Activated CD4-positive, alpha-beta T cell treated with anti-CD3 and anti-CD28 coated beads, Interleukin-2, amount 10 ng/mL, durations not matched to agents 7 days and 5 days (primary cell): ENCODE measurements at regions not wholly inside any gene's neighbourhood (a gene's known extent, or its start where the extent isn't known, plus 50 kb on each side); places are given as distances from the start of the nearest gene placed in this dataset.
A peak's percentile ranks its signal among the peaks of the same experiment; 100 is the strongest.
"Not testable (repeated sequence)": the region's sequence is repeated elsewhere in the genome, so short reads cannot be mapped to it uniquely, and the experiment has no call there.

Experiments
- CTCF ChIA-PET: fragments of 350-600 bp; sonication (Branson Sonifier 250); formaldehyde crosslinking; loops from one replicate; lab custom pipeline; 2021; ENCODE audit warnings: antibody characterized with exemption; lab: Charles Lee
- POLR2A ChIA-PET: fragments of 350-600 bp; sonication (Branson Sonifier 250); formaldehyde crosslinking; loops from one replicate; lab custom pipeline; 2021; ENCODE audit warnings: antibody characterized with exemption; lab: Charles Lee
- DNase-seq: peaks from one replicate; pipeline ENCODE4 v3.0.0-alpha.2; 2020
- H3K27ac Mint-ChIP-seq: one replicate; pipeline ENCODE4 v1.8.0; 2021; ENCODE audit warnings: mild to moderate bottlenecking, moderate library complexity, mixed read lengths
- H3K27me3 Mint-ChIP-seq: one replicate; pipeline ENCODE4 v1.8.0; 2021; ENCODE audit warnings: mixed read lengths
- H3K36me3 Mint-ChIP-seq: one replicate; pipeline ENCODE4 v1.8.0; 2021; ENCODE audit warnings: low read depth, mixed read lengths
- H3K4me1 Mint-ChIP-seq: one replicate; pipeline ENCODE4 v1.8.0; 2021; ENCODE audit warnings: mixed read lengths
- H3K4me3 Mint-ChIP-seq: one replicate; pipeline ENCODE4 v1.8.0; 2021; ENCODE audit warnings: mild to moderate bottlenecking, moderate library complexity, mixed read lengths
- H3K9me3 Mint-ChIP-seq: one replicate; pipeline ENCODE4 v1.8.0; 2021; ENCODE audit warnings: mixed read lengths

DNA sequence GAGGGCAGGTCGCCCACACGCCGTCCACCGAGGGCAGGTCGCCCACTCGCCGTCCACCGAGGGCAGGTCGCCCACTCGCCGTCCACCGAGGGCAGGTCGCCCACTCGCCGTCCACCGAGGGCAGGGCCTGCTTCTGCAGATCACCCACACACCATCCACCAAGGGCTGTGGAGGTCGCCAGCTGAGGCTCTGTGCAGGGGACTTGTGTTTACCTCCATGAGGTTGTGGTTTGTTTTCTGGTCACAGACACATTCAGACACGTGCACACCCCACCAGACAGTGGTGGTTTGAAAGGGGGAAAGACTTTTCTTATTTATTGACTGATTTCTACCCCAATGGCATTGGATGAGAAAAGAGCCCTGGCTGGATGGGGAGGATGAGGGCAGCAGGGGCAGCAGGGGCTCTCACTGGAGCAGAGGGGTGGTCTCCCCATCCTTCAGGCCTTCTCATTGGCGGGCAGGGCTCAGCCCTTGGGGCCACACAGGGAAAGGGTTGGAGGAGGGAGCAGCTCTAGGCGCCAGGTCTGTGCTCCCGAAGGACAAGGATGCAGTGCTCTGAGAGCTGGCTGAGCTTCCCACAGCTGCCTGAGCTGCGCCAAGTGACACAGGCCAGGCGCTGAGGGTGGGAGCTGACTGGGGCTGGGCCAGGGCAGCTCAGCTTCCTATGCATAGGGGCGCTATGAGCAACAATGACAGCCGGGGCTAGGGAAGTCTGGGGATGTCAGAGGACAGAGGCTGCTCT, 252.6 kb upstream of the B3GAT1 start:
- POLR2A ChIA-PET: no interaction called here
- DNase-seq: no peak
- H3K36me3 Mint-ChIP-seq: no peaks in the 10 kb centered on the region

DNA sequence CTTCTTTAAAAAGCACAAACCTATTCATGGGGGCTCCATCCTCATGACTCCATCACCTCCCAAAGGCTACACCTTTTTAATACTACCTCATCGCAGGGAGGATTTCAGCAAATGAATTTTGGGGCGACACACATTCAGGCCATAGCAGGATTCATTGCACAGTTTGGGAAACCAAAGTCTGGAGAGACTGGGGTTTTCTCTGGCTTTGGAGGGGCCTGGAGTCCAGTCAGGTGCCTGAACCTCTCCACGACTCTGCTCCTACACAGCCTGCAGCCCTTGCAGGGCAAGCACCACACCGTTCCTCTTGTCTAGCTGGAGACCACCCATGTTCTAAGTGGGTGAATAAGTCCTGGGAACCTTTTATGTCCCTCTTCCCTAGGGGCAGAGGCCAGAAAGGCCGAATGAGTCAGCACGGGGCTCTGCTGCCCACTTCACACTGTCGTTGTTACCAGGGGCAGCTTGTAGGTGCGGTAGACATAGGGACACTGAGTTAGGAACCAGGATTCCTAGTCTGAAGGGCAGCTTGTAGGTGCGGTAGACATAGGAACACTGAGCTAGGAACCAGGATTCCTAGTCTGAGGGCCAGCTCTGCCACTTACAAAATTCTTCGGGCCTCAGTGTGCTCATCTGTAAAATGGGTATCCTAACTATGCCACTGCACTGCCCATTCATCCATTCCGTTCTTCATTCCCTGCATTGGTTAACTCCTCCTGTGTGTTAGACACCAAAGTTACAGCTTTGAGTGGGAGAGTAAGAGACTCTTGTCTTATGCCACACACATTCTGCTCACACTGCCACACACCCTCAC, 251.7 kb upstream of the B3GAT1 start:
- no peaks in the 10 kb centered on the region for H3K27me3 Mint-ChIP-seq
- H3K36me3 Mint-ChIP-seq: no peaks in the 10 kb centered on the region
- ChIA-PET POLR2A (no interaction called here), CTCF (no interaction called here)
- H3K4me3 Mint-ChIP-seq: no peak overlapping the region
- no peak for DNase-seq
- H3K27ac Mint-ChIP-seq: no peak overlapping the region
- H3K9me3 Mint-ChIP-seq: peaks cover 7% of the 10 kb centered on the region
- no peaks in the 10 kb centered on the region for H3K4me1 Mint-ChIP-seq

More for the DNA sequence above, 252.6 kb upstream of the B3GAT1 start:
- no peaks in the 10 kb centered on the region for H3K4me1 Mint-ChIP-seq
- H3K4me3 Mint-ChIP-seq: no peak overlapping the region
- CTCF ChIA-PET: no interaction called here
- peaks cover 7% of the 10 kb centered on the region for H3K9me3 Mint-ChIP-seq
- no peak overlapping the region for H3K27ac Mint-ChIP-seq
- no peaks in the 10 kb centered on the region for H3K27me3 Mint-ChIP-seq

DNA sequence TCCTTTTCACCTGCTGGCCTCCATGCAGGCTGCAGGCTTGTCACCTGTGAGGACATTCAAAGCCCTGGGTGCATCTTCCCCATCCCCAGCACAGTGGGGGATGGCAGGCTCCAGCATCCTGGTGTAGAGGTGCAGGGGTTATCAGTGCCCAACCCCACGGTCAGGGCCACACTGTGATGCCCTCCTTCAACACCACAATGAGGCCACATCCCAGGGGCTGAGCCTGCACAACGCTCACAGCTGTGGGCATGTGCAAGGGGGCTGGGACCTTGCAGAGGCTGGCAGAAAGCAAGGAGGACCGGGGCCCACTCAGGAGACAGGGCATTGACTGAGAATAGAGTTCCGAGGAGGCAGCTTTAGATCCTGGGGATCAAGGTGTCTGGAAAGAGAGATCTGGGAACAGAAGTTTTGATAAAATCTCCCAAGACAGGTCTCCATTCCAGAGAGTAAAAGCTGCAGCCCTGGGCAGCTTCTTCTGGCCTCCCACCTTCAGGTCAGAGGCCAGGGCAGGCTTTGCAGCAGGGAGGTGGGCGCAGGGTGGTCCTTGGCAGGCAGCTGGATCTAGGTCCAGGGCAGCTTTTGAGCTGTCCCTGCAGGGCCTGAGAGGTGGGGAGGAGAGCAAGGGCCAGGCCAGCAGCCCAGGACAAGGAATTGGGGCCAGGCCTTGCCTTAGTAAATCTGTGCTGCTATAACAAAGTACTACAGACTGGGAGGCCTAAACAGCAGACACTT, 250.8 kb upstream of the B3GAT1 start:
- ChIA-PET CTCF (no interaction called here), POLR2A (no interaction called here)
- Mint-ChIP-seq H3K9me3 (peaks cover 7% of the 10 kb centered on the region), H3K4me3 (no peak overlapping the region), H3K27me3 (no peaks in the 10 kb centered on the region), H3K36me3 (no peaks in the 10 kb centered on the region), H3K4me1 (no peaks in the 10 kb centered on the region), H3K27ac (no peak overlapping the region)
- no peak for DNase-seq

DNA sequence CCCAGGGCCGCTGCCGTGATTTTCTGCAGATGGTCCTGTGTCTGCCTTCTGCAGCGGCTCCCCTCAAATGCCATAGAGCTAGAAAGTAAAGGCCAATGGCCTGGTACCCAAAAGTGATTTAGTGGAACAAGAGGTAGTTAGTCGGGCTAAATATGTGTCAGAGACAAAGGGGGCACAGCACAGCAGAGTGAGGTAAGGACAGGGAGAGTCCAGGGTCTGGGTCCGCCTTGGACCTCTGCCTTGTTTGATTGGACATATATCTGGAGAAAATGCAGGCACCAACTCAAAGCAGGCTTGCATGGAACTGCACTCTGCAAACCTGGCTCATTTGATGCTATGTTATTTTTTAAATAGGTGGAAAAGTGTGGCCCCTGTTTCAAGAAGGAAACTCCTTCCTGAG, 249.6 kb upstream of the B3GAT1 start:
- ChIA-PET CTCF (no interaction called here), POLR2A (no interaction called here)
- DNase-seq: peak; percentile 3
- no peaks in the 10 kb centered on the region for H3K36me3 Mint-ChIP-seq
- H3K27ac Mint-ChIP-seq: no peak overlapping the region
- H3K9me3 Mint-ChIP-seq: peaks cover 9% of the 10 kb centered on the region
- H3K4me3 Mint-ChIP-seq: no peak overlapping the region
- no peaks in the 10 kb centered on the region for H3K4me1 Mint-ChIP-seq
- H3K27me3 Mint-ChIP-seq: no peaks in the 10 kb centered on the region

DNA sequence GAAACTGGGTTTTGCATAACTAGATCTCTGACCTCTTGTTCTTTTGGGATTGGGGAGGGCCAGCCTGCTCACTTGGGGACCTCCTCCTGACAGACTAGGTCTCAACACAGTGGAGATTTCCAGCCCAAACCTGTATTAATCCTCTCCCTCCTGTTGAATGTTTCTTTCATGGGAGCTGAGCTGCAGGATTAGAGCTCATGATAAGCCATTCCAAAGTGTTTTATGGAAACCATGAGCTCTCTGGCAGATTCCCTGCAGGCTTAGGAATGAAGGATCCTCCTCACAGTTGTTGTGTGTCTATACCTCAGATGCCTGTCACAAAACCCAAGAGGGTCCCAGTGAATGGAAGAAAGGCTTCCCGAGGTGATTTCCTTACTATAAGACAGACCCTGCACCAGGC, 248.4 kb upstream of the B3GAT1 start:
- POLR2A ChIA-PET: no interaction called here
- CTCF ChIA-PET: interaction anchor here (1.3 kb wide), 1 partner anchor 14 kb away, joined by 4 read pairs; no protein-coding TSS in a partner anchor
- Mint-ChIP-seq H3K27ac (no peak overlapping the region), H3K4me1 (peaks cover 3% of the 10 kb centered on the region), H3K9me3 (peaks cover 14% of the 10 kb centered on the region), H3K4me3 (no peak overlapping the region), H3K36me3 (no peaks in the 10 kb centered on the region), H3K27me3 (no peaks in the 10 kb centered on the region)
- DNase-seq: peak; percentile 3

DNA sequence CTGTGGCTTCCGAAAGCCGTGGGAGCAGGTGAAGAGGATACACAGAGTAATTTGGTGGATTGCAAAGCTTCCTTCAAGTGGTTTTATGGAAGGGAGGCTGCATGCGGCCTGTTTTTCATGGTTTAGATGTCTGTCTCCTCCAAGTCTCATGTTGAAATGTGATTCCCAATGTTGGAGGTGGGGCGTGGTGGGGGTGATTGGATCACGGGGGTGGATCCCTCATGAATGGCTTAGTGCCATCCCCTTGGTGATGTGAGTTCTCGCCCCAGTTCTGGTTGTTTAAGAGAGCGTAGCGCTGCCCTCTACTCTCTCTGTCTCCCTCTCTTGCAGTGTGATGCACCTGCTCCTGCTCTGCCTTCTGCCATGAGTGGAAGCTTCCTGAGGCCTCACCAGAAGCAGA, 247.8 kb upstream of the B3GAT1 start:
- no peak overlapping the region for H3K4me3 Mint-ChIP-seq
- ChIA-PET CTCF (interaction anchor here (1.3 kb wide), 1 partner anchor 14 kb away, joined by 4 read pairs; no protein-coding TSS in a partner anchor), POLR2A (no interaction called here)
- H3K4me1 Mint-ChIP-seq: peaks cover 7% of the 10 kb centered on the region
- H3K9me3 Mint-ChIP-seq: peaks cover 14% of the 10 kb centered on the region
- no peaks in the 10 kb centered on the region for H3K36me3 Mint-ChIP-seq
- peak; percentile 4 for DNase-seq
- no peak overlapping the region for H3K27ac Mint-ChIP-seq
- peaks cover 1% of the 10 kb centered on the region for H3K27me3 Mint-ChIP-seq

DNA sequence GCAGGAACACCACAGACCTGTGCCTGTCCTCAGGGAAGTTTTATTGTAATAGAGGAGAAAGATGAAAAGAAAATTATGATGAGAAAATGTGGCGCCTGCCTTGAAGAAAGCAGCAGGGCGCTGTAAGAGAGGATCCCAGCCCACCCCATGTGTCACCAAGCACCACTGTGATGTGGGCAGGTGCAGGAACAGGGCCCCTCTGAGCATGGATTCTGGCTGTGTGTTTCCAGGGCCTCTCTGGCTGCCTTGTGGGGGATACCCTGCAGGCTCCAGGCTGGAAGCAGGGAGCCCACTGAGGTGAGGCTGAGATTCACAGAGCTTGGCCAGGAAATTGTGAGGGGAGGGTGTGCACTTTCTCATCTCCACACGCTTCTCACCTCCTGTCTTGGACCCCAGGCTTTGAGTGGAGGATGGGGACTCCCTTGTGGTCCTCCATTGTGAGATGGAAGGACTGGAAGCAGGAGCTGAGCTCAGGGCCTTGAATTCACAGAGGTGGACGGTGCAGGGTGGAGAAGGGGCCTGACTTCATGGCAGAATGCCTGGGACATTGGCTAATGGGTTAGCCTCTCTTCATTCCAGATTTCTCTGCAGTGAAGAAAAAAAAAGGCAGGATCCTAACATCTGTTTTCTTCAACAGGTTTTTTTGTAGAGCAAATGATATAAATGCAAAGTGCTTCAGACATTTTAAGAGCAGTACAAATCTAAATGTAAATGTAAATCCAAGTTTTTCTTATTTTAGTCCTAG, 246.6 kb upstream of the B3GAT1 start:
- DNase-seq: no peak
- H3K27me3 Mint-ChIP-seq: peaks cover 8% of the 10 kb centered on the region
- H3K36me3 Mint-ChIP-seq: no peaks in the 10 kb centered on the region
- no peak overlapping the region for H3K27ac Mint-ChIP-seq
- peaks cover 15% of the 10 kb centered on the region for H3K4me1 Mint-ChIP-seq
- ChIA-PET POLR2A (no interaction called here), CTCF (no interaction called here)
- no peak overlapping the region for H3K4me3 Mint-ChIP-seq
- peaks cover 14% of the 10 kb centered on the region for H3K9me3 Mint-ChIP-seq

DNA sequence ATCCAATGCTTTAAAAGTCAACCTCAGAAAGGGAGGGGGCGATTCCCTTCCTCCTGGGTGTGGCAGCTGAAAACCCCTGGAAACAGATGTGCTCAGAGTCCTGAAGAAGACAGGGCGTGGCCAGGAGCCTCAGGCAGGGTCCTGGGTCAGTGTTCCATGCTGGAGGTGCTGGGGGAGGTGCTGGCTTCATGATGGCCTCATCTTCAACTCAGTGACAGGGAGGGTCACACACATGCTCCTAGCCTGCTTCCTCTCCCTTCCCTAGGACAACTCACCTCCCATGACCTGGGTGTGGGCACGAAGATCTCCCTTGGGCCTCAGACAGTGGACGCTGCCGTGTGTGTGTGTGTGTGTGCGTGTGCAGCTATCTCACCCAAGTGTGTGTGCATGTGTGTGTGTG, 245.6 kb upstream of the B3GAT1 start:
- Mint-ChIP-seq H3K27me3 (peaks cover 14% of the 10 kb centered on the region), H3K36me3 (no peaks in the 10 kb centered on the region), H3K4me1 (peaks cover 15% of the 10 kb centered on the region), H3K4me3 (no peak overlapping the region), H3K9me3 (peaks cover 14% of the 10 kb centered on the region), H3K27ac (no peak overlapping the region)
- CTCF ChIA-PET: no interaction called here
- POLR2A ChIA-PET: no interaction called here
- no peak for DNase-seq

DNA sequence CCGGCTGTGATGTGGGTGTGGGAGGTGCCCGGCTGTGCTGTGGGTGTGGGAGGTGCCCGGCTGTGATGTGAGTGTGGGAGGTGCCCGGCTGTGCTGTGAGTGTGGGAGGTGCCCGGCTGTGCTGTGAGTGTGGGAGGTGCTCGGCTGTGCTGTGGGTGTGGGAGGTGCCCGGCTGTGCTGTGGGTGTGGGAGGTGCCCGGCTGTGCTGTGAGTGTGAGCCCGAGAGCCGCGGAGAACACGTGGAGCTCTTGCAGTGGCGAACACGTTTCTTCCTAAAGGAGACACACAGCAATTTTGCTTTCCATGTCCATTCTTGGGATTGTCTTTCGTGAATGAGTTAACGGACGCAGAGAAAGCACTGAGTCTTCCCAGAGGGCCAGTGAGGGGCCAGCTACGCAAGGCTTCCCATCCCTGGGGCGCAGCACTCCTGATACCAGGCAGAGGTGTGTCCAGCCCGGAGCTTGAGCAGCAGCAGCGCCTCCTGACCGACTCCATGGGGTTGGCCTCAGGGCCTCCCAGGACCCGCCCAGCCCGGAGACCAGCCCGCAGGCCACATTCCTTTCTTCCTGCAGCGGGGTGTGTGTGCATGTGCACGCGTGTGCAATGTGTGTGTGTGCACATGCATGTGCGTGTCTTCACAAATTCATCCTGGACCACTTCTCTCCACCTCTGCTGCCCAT, 245.0 kb upstream of the B3GAT1 start:
- peaks cover 15% of the 10 kb centered on the region for H3K4me1 Mint-ChIP-seq
- H3K27ac Mint-ChIP-seq: no peak overlapping the region
- peaks cover 14% of the 10 kb centered on the region for H3K27me3 Mint-ChIP-seq
- CTCF ChIA-PET: no interaction called here
- H3K4me3 Mint-ChIP-seq: no peak overlapping the region
- H3K36me3 Mint-ChIP-seq: no peaks in the 10 kb centered on the region
- no peak for DNase-seq
- POLR2A ChIA-PET: no interaction called here
- peaks cover 14% of the 10 kb centered on the region for H3K9me3 Mint-ChIP-seq

DNA sequence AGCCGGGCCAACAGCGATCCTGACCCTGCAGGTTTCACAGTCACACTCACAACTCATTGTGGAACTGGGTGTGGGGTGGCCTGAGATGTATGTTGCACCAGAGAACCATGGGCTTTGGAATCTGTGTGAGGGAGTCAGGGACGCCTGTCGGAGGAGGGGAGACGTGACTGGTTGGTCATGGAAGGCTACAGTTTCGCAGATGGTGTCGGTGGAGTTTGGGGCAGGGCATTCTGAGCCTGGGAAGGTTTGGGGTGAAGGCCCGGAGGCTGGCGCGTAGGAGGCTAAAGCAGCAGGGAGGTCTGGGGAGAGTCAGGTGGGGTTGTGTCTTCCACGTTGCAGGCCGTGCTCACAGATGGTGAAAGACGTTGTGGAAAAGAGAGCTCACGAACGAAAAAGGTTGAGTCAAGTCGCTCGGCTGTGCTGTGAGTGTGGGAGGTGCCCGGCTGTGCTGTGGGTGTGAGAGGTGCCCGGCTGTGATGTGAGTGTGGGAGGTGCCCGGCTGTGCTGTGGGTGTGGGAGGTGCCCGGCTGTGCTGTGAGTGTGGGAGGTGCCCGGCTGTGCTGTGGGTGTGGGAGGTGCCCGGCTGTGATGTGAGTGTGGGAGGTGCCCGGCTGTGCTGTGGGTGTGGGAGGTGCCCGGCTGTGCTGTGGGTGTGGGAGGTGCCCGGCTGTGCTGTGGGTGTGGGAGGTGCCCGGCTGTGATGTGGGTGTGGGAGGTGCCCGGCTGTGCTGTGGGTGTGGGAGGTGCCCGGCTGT, 244.2 kb upstream of the B3GAT1 start:
- POLR2A ChIA-PET, CTCF ChIA-PET, H3K27ac Mint-ChIP-seq, H3K4me3 Mint-ChIP-seq, H3K36me3 Mint-ChIP-seq, DNase-seq: not testable (repeated sequence)
- H3K4me1 Mint-ChIP-seq: peaks cover 15% of the 10 kb centered on the region
- H3K27me3 Mint-ChIP-seq: peaks cover 18% of the 10 kb centered on the region
- H3K9me3 Mint-ChIP-seq: peaks cover 14% of the 10 kb centered on the region

DNA sequence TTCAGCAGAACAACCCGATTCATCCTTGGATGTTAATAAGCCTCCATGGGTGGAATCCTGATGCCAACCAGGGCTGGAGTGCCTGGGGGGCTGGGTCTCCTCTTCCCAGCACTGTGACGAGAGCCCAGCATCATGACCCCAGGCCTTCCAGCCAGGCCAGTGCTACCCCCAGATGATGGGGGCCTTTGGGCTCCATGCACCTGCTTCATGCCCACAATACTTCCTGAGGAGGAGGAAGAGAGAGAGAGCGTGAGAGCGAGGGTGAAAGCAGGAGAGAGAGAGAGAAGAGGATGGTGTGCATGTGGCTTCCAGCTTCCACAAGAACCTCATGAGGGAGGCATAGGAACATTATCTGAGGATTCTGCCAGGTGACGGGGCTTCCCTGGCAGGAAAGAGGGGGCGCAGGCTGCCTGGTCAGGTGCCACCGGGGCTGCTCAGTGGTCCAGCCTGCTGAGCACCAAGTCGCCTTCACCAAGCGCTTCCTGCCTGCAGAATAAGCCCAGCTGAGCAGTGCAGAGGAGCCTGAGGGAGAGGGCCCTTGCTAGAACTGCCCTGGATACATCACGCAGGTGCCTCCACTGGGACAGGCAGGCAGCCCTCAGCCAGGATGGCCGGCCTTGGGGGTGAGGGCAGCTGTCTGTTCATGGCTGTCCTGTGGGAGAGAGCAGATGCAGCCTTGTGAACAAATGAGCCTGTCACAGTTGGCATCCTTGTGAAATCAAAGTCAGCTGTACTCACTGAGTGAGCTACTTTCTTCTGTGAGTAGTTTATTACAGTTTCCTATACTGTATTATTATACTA, 243.3 kb upstream of the B3GAT1 start:
- POLR2A ChIA-PET: no interaction called here
- H3K4me1 Mint-ChIP-seq: peaks cover 15% of the 10 kb centered on the region
- H3K27ac Mint-ChIP-seq: no peak overlapping the region
- CTCF ChIA-PET: no interaction called here
- H3K4me3 Mint-ChIP-seq: no peak overlapping the region
- no peak for DNase-seq
- peaks cover 22% of the 10 kb centered on the region for H3K27me3 Mint-ChIP-seq
- peaks cover 12% of the 10 kb centered on the region for H3K9me3 Mint-ChIP-seq
- no peaks in the 10 kb centered on the region for H3K36me3 Mint-ChIP-seq
